ENCODE measurements at regions not wholly inside any gene's neighbourhood (a gene's known extent, or its start where the extent isn't known, plus 50 kb on each side); places are given as distances from the start of the nearest gene placed in this dataset.
"Not testable (repeated sequence)": the region's sequence is repeated elsewhere in the genome, so short reads cannot be mapped to it uniquely, and the experiment has no call there.

DNA sequence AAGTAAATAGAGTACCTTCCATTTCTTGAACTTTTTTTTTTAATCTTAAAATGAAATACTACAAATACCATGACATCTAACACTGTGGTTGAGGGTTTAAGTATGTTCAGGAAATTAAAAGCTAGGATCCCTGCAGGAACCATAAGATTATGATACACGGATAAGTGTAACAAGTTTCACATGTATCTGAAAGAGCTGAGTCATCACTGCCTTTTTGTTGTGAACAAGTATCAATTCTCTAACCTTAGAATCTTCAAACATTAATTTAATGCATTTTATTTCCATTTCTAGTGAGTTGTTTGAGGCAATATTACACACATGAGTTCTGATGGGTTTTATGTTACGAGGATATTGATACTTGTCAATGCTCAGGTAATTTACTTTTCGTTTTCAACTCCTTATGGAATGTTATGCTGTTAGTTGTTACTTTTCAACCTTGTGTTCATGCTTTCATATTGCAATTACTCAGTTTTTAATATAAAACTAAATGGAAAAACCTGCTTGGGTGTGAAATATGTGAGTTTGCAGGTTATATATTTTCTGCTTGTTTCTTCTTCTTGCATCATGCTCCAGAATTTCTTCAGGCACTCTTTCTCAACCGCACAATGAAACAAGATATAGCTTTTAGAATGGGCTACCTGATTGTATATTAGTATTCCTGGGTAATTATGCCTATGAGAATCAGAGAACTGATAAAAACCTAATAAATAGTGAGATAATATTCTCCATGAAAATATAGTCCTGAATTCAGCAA, 361.3 kb upstream of the MTNR1B start:
- Mint-ChIP-seq H3K36me3 (no peaks in the 10 kb centered on the region), H3K4me1 (no peaks in the 10 kb centered on the region), H3K9me3 (no peaks in the 10 kb centered on the region), H3K27ac (no peak overlapping the region), H3K27me3 (no peaks in the 10 kb centered on the region), H3K4me3 (no peak overlapping the region)
- CTCF ChIA-PET: no interaction called here
- DNase-seq: no peak

DNA sequence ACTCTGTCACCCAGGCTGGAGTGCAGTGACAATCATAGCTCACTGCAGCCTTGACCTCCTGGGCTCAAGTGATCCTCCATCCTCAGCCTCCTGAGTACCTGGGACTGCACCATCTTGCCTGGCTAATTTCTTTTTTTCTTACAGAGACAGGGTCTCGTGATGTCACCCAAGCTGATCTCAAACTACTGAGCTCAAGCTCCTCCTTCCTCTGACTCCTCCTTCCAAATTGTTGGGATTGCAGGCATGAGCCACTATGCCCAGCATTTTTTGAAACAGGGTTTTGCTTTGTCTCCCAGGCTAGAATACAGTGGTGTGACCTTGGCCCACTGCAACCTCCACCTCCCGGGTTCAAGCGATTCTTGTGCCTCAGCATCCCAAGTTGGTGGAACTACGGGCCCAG, 358.3 kb upstream of the MTNR1B start:
- Mint-ChIP-seq H3K9me3 (no peaks in the 10 kb centered on the region), H3K36me3 (no peaks in the 10 kb centered on the region), H3K27me3 (no peaks in the 10 kb centered on the region), H3K27ac (no peak overlapping the region), H3K4me1 (no peaks in the 10 kb centered on the region), H3K4me3 (no peak overlapping the region)
- CTCF ChIA-PET: no interaction called here
- no peak for DNase-seq

DNA sequence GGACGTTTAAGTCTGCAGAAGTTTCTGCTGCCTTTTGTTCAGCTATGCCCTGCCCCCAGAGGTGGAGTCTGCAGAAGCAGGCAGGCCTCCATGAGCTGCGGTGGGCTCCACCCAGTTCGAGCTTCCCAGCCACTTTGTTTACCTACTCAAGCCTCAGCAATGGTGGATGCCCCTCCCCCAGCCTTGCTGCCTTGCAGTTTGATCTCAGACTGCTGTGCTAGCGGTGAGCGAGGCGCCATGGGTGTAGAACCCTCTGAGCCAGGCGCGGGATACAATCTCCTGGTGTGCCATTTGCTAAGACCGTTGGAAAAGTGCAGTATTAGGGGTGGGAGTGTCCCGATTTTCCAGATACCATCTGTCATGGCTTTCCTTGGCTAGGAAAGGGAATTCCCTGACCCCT, 351.4 kb upstream of the MTNR1B start:
- H3K36me3 Mint-ChIP-seq, H3K9me3 Mint-ChIP-seq, H3K4me3 Mint-ChIP-seq, H3K4me1 Mint-ChIP-seq, DNase-seq, H3K27ac Mint-ChIP-seq, H3K27me3 Mint-ChIP-seq, CTCF ChIA-PET: not testable (repeated sequence)

- H3K27ac Mint-ChIP-seq: no peak overlapping the region
Observed at GRCh38 chr11:92623055-92623454, 346.4 kb upstream of the MTNR1B start.

DNA sequence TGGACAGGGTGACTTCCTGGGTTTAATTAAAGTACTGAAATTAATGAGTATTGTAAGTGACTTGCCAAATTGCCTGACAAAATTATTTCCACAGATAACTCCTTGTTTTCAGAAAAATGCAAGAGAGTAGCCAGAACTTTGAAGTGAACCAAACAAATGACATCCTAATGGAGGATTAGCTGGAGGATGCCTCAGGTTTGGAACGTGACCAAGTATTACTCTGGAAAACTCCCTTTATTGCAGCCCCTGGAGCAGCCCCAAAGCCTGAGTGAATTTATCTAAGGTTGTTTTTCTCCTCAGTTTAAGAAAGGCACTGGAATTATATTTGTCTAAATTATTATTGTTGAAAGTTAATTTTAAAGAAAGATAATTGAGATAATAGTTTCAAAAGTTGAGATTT, 343.6 kb upstream of the MTNR1B start:
- Mint-ChIP-seq H3K4me3 (no peak overlapping the region), H3K27ac (no peak overlapping the region), H3K9me3 (no peaks in the 10 kb centered on the region), H3K27me3 (no peaks in the 10 kb centered on the region), H3K4me1 (no peaks in the 10 kb centered on the region), H3K36me3 (no peaks in the 10 kb centered on the region)
- no peak for DNase-seq
- CTCF ChIA-PET: no interaction called here

More at GRCh38 chr11:92623055-92623454, 346.4 kb upstream of the MTNR1B start:
- DNase-seq: no peak
- H3K9me3 Mint-ChIP-seq: no peaks in the 10 kb centered on the region
- H3K27me3 Mint-ChIP-seq: no peaks in the 10 kb centered on the region
- H3K36me3 Mint-ChIP-seq: no peaks in the 10 kb centered on the region
- CTCF ChIA-PET: no interaction called here
- H3K4me3 Mint-ChIP-seq: no peak overlapping the region
- H3K4me1 Mint-ChIP-seq: no peaks in the 10 kb centered on the region

DNA sequence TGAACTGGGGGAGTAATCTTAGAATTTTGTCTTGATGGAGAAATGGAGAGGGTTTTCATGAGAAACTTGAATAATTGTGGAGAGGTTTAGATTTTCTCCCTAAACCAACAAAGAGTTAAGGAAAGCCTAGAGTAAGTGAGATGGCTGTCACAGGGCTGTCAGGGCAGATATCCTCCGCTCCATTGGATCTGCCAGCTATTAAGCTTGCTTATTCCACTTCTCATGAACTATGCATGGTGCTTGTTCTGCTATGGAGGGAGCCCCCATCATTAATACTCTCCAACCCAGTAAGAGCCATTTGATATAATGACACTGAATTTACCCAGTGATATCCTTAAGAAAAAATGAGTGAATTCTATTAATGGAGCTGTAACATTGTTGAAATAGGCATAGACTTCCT, 342.8 kb upstream of the MTNR1B start:
- no peaks in the 10 kb centered on the region for H3K36me3 Mint-ChIP-seq
- no peak for DNase-seq
- no peaks in the 10 kb centered on the region for H3K9me3 Mint-ChIP-seq
- no peaks in the 10 kb centered on the region for H3K4me1 Mint-ChIP-seq
- H3K27me3 Mint-ChIP-seq: no peaks in the 10 kb centered on the region
- no peak overlapping the region for H3K4me3 Mint-ChIP-seq
- CTCF ChIA-PET: no interaction called here
- H3K27ac Mint-ChIP-seq: no peak overlapping the region

GRCh38 chr11:92627615-92628256, 341.7 kb upstream of the MTNR1B start:
- CTCF ChIA-PET: interaction anchor here (0.8 kb wide), 1 partner anchor 10 kb away, joined by 3 read pairs; no protein-coding TSS in a partner anchor
- DNase-seq: no peak
- Mint-ChIP-seq H3K27me3 (no peaks in the 10 kb centered on the region), H3K4me3 (no peak overlapping the region), H3K9me3 (no peaks in the 10 kb centered on the region), H3K4me1 (no peaks in the 10 kb centered on the region), H3K27ac (no peak overlapping the region), H3K36me3 (no peaks in the 10 kb centered on the region)

DNA sequence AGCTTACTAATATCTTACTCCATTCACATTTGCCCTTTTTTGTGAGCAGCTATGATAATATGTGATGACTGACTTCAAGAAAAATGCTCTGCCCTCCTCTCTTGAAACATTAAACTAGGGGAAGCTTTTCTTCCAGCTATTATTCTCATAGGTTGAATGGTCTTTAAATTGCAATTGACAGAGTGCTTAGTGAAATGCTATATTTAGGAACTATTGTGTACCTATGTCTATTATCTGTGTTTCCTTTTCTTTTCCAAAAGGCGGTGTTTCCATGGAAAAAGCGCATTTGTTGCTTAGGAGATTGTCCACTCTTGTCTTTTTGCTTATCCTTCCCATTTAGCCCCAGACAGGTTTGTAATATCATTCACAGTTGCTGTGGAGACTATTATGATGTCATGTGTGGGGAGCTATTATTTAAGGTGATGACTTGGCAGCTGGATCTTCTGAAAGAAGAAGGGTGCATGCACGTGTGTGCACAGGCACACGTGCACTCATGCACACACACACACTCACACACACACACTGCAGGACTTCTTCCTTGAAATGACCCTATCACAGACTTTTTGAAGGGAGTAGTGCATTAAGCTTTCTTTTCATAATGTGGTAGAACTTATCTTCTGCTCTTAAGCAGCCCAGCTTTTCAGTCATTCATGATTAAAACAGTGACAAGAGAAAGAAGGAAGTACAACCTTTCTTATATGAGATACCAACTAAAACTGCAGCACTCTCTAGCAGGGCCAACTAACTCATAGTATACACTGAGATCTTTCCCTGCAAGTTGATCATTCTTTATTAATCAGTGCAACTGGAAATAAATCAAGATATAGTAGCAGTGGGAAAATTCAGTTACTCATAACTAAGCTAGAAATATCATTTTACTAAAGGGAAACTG, 340.8 kb upstream of the MTNR1B start:
- Mint-ChIP-seq H3K27ac (no peak overlapping the region), H3K4me3 (no peak overlapping the region), H3K36me3 (no peaks in the 10 kb centered on the region), H3K9me3 (no peaks in the 10 kb centered on the region), H3K4me1 (no peaks in the 10 kb centered on the region), H3K27me3 (no peaks in the 10 kb centered on the region)
- CTCF ChIA-PET: interaction anchor here (0.8 kb wide), 1 partner anchor 9 kb away, joined by 3 read pairs; no protein-coding TSS in a partner anchor
- DNase-seq: no peak

GRCh38 chr11:92632495-92632894, 337.0 kb upstream of the MTNR1B start:
- no peaks in the 10 kb centered on the region for H3K27me3 Mint-ChIP-seq
- no peaks in the 10 kb centered on the region for H3K9me3 Mint-ChIP-seq
- no peak overlapping the region for H3K4me3 Mint-ChIP-seq
- CTCF ChIA-PET: no interaction called here
- no peaks in the 10 kb centered on the region for H3K4me1 Mint-ChIP-seq
- DNase-seq: no peak
- H3K27ac Mint-ChIP-seq: no peak overlapping the region
- H3K36me3 Mint-ChIP-seq: no peaks in the 10 kb centered on the region

DNA sequence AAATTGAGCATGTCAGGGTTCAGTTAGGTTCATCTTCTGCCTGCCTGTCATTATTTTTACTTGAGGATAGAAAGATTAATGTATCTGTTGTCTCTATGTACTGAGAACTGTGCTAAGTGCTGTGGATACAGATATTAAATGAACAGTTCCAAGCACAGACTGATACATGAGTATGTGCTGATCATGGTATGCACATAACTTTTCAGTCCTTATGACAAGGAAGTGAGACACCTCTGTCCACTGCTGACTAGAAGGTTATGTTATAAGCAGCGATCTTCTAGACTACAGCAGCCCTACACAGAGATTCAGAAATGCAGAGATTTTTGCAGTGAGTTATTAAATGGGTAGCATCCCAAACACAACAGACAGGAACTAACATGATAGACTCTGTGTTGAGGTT, 335.6 kb upstream of the MTNR1B start:
- no peak for DNase-seq
- no peaks in the 10 kb centered on the region for H3K36me3 Mint-ChIP-seq
- no peaks in the 10 kb centered on the region for H3K4me1 Mint-ChIP-seq
- no peak overlapping the region for H3K27ac Mint-ChIP-seq
- H3K4me3 Mint-ChIP-seq: no peak overlapping the region
- H3K9me3 Mint-ChIP-seq: no peaks in the 10 kb centered on the region
- CTCF ChIA-PET: no interaction called here
- H3K27me3 Mint-ChIP-seq: no peaks in the 10 kb centered on the region

GRCh38 chr11:92636543-92637188, 332.8 kb upstream of the MTNR1B start:
- Mint-ChIP-seq H3K27me3 (no peaks in the 10 kb centered on the region), H3K4me3 (no peak overlapping the region), H3K4me1 (no peaks in the 10 kb centered on the region), H3K27ac (no peak overlapping the region), H3K36me3 (no peaks in the 10 kb centered on the region), H3K9me3 (no peaks in the 10 kb centered on the region)
- CTCF ChIA-PET: interaction anchor here (1.0 kb wide), 1 partner anchor 9 kb away, joined by 3 read pairs; no protein-coding TSS in a partner anchor
- no peak for DNase-seq

- CTCF ChIA-PET: no interaction called here
- H3K27ac Mint-ChIP-seq: no peak overlapping the region
- no peak for DNase-seq
- H3K4me3 Mint-ChIP-seq: no peak overlapping the region
- no peaks in the 10 kb centered on the region for H3K36me3 Mint-ChIP-seq
- no peaks in the 10 kb centered on the region for H3K4me1 Mint-ChIP-seq
- no peaks in the 10 kb centered on the region for H3K27me3 Mint-ChIP-seq
- no peaks in the 10 kb centered on the region for H3K9me3 Mint-ChIP-seq
Observed at GRCh38 chr11:92638678-92639077, 330.8 kb upstream of the MTNR1B start.

DNA sequence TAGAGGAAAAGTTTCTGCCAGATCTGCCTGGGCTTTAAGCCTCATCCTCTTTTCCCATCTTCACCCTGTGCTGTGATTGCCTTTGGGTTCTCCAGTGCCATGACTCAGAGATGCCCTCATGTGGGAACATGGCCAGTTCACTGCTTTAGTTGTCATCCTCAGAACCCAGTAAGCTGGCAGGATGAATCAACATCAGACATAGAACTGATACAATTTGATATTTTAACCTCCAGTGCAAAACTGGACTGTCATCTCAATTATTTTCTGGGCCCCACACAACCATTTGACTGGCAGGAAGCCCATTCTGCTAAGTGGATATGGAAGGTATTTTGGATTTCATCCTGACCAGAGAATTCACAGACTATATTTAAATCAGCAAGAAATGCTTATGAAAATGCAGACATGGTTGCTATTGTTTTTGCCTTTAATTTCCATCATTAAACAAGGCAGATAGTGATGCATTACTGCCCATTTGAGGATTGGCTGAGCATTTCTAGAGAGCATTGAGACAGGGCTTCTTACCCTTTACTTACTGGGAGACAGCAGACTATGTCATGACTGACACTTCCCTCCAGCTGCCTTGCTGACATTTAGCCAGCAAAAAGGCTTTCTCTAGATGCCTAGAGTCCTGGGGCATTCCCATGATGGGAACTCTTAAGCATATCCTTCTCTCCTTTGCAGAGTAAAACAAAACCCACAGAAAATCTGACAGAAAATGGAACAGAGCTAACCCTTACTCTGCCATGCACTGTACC, 327.1 kb upstream of the MTNR1B start:
- no peak overlapping the region for H3K4me3 Mint-ChIP-seq
- no peaks in the 10 kb centered on the region for H3K27me3 Mint-ChIP-seq
- H3K4me1 Mint-ChIP-seq: no peaks in the 10 kb centered on the region
- H3K9me3 Mint-ChIP-seq: no peaks in the 10 kb centered on the region
- no peak overlapping the region for H3K27ac Mint-ChIP-seq
- H3K36me3 Mint-ChIP-seq: no peaks in the 10 kb centered on the region
- CTCF ChIA-PET: no interaction called here
- DNase-seq: no peak

DNA sequence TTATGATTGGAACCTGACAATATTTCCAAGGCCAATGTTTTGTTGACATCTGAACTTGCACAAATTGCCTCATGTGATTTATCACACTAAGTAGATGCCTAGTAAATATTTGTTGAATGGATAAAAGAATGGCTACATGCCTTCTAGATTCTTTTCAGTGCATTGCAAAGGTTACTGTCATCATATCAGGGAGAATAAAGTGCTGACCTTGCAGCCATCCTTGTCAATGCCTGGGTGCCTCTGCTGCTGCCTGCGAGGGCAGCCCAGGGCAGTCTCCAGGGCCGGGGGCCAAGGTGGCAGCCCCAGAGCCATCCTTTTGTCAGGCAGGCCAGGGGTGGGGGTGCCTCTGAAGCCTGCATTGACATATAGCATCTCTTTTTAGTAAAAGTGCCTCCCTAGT, 325.6 kb upstream of the MTNR1B start:
- Mint-ChIP-seq H3K4me1 (no peaks in the 10 kb centered on the region), H3K27me3 (no peaks in the 10 kb centered on the region), H3K36me3 (no peaks in the 10 kb centered on the region), H3K9me3 (no peaks in the 10 kb centered on the region), H3K27ac (no peak overlapping the region), H3K4me3 (no peak overlapping the region)
- no peak for DNase-seq
- CTCF ChIA-PET: no interaction called here
